Head of caudate nucleus (tissue), 42 donors: ENCODE measurements at regions not wholly inside any gene's neighbourhood (a gene's known extent, or its start where the extent isn't known, plus 50 kb on each side); places are given as distances from the start of the nearest gene placed in this dataset.
A peak's percentile ranks its signal among the peaks of the same experiment; 100 is the strongest.

Source experiments
- DNase-seq, 42 donors: peaks; one replicate each; pipeline versions ENCODE4 v3.0.0 to v3.0.0-alpha.2; 2020 to 2021; ENCODE audit warnings: mixed read lengths in 7 of 42
- intact Hi-C: fragments of 100-400 bp; cut with DNase I; formaldehyde crosslinking; loops from one replicate; pipeline ENCODE4 v1.15.0; 2022

- intact Hi-C loops = loop anchor here (2.0 to 5.0 kb wide), 2 partner anchors 72 to 127 kb away; partner anchors contain the start of gene ZFP36L2
- no peak for DNase-seq
These were observed 126.6 kb downstream of the ZFP36L2 start for GRCh38 chr2:43099797-43100196.

GRCh38 chr2:43098539-43098938 is 127.9 kb downstream of the ZFP36L2 start:
- DNase-seq = peak in 5 of 42 donors; percentile 34 to 55 (median 43)
- intact Hi-C loops = no loop called here

GRCh38 chr2:43097644-43098408 is 128.6 kb downstream of the ZFP36L2 start:
- intact Hi-C loops = no loop called here
- DNase-seq = peak in 8 of 42 donors; percentile 28 to 52 (median 40)

GRCh38 chr2:43095533-43096295 is 130.7 kb downstream of the ZFP36L2 start:
- DNase-seq = no peak
- intact Hi-C loops = no loop called here

GRCh38 chr2:43092520-43093179 is 133.8 kb downstream of the ZFP36L2 start:
- intact Hi-C loops = no loop called here
- no peak for DNase-seq

- intact Hi-C loops = no loop called here
These were observed 136.1 kb downstream of the ZFP36L2 start for GRCh38 chr2:43090317-43090716.

GRCh38 chr2:43088143-43089073 is 138.0 kb downstream of the ZFP36L2 start:
- no peak for DNase-seq
- intact Hi-C loops = no loop called here

More at GRCh38 chr2:43090317-43090716, 136.1 kb downstream of the ZFP36L2 start:
- no peak for DNase-seq

- intact Hi-C loops = no loop called here
- no peak for DNase-seq
These were observed 139.0 kb downstream of the ZFP36L2 start for GRCh38 chr2:43087413-43087812.

- intact Hi-C loops = no loop called here
- DNase-seq = peak in 1 of 42 donors; percentile 30
These were observed 139.8 kb downstream of the ZFP36L2 start for GRCh38 chr2:43086451-43087221.

- no peak for DNase-seq
- intact Hi-C loops = no loop called here
These were observed 140.5 kb downstream of the ZFP36L2 start for GRCh38 chr2:43085929-43086328.

GRCh38 chr2:43085505-43085904 is 140.9 kb downstream of the ZFP36L2 start:
- DNase-seq = peak in 1 of 42 donors; percentile 25
- intact Hi-C loops = no loop called here

GRCh38 chr2:43084699-43085091 is 141.7 kb downstream of the ZFP36L2 start:
- DNase-seq = peak in 1 of 42 donors; percentile 34
- intact Hi-C loops = no loop called here

- intact Hi-C loops = no loop called here
- peak in 37 of 42 donors; percentile 51 to 87 (median 69) for DNase-seq
These were observed 142.4 kb downstream of the ZFP36L2 start for GRCh38 chr2:43083710-43084698.

GRCh38 chr2:43082903-43083677 is 143.3 kb downstream of the ZFP36L2 start:
- intact Hi-C loops = no loop called here
- peak in 1 of 42 donors; percentile 29 for DNase-seq

GRCh38 chr2:43082111-43082894 is 144.1 kb downstream of the ZFP36L2 start:
- intact Hi-C loops = no loop called here
- DNase-seq = peak in 16 of 42 donors; percentile 34 to 71 (median 51)
